SU-DHL-6 (cell line): ENCODE measurements at regions not wholly inside any gene's neighbourhood (a gene's known extent, or its start where the extent isn't known, plus 50 kb on each side); places are given as distances from the start of the nearest gene placed in this dataset.

Experiments
- EZH2phosphoT487 ChIP-seq: fragments of 200-600 bp; sonication (generic), shearing (Covaris generic); conservative IDR thresholded peaks from 2 replicates; pipeline ENCODE4 v1.6.1; 2018; ENCODE audit warnings: mild to moderate bottlenecking, antibody characterized with exemption, low read length, moderate library complexity, mixed read lengths
- TF ChIP-seq, protein P1 (sequence below): fragments of 200-600 bp; sonication (generic); IDR thresholded peaks from one replicate; pipeline ENCODE4 v1.5.1; 2017; ENCODE audit warnings: antibody characterized with exemption, mild to moderate bottlenecking, low read length, moderate library complexity; ENCODE audit not compliant: insufficient read depth, poor library complexity, severe bottlenecking

DNA sequence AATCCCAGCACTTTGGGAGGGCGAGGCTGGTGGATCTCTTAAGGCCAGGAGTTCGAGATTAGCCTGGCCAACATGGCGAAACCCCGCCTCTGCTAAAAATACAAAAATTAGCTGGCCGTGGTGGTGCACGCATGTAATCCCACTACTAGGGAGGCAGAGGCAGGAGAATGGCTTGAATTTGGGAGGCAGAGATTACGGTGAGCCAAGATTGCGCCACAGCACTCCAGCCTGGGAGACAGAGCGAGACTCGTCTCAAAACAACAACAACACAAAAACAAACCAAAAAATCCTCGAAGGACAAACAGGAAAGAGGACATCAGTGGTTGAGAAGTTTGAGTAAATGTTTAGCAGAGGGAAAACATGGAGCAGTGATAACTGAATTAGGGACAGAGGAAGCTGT, 52.3 kb upstream of the FAM3C start:
- TF ChIP-seq, protein P1, sequence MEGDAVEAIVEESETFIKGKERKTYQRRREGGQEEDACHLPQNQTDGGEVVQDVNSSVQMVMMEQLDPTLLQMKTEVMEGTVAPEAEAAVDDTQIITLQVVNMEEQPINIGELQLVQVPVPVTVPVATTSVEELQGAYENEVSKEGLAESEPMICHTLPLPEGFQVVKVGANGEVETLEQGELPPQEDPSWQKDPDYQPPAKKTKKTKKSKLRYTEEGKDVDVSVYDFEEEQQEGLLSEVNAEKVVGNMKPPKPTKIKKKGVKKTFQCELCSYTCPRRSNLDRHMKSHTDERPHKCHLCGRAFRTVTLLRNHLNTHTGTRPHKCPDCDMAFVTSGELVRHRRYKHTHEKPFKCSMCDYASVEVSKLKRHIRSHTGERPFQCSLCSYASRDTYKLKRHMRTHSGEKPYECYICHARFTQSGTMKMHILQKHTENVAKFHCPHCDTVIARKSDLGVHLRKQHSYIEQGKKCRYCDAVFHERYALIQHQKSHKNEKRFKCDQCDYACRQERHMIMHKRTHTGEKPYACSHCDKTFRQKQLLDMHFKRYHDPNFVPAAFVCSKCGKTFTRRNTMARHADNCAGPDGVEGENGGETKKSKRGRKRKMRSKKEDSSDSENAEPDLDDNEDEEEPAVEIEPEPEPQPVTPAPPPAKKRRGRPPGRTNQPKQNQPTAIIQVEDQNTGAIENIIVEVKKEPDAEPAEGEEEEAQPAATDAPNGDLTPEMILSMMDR = no peak
- TF ChIP-seq EZH2phosphoT487 = no peak
